Activated B cell treated with CpG ODN at 0.5 μM for 24 hours (primary cell): ENCODE measurements at regions not wholly inside any gene's neighbourhood (a gene's known extent, or its start where the extent isn't known, plus 50 kb on each side); places are given as distances from the start of the nearest gene placed in this dataset.

Experiments used
- ATAC-seq: fragments of 200-7000 bp; cut with Tn5 transposase; one replicate; pipeline ENCODE4 v1.10.0; 2021; ENCODE audit warnings: low read depth, mild to moderate bottlenecking, moderate library complexity
- CTCF ChIA-PET: fragments of 350-600 bp; sonication (Branson Sonifier 250); formaldehyde crosslinking; loops from one replicate; lab custom pipeline; 2021; ENCODE audit warnings: antibody characterized with exemption; lab: Charles Lee
- POLR2A ChIA-PET: fragments of 350-600 bp; sonication (Branson Sonifier 250); formaldehyde crosslinking; loops from one replicate; lab custom pipeline; 2021; ENCODE audit warnings: antibody characterized with exemption; lab: Charles Lee
- DNase-seq: peaks from one replicate; pipeline ENCODE4 v3.0.0; 2022
- H3K27ac Mint-ChIP-seq: one replicate; pipeline ENCODE4 v1.8.0; 2020; ENCODE audit warnings: mixed read lengths
- H3K27me3 Mint-ChIP-seq: one replicate; pipeline ENCODE4 v1.8.0; 2021; ENCODE audit warnings: mixed read lengths
- H3K36me3 Mint-ChIP-seq: one replicate; pipeline ENCODE4 v1.8.0; 2021; ENCODE audit warnings: low read depth, mixed read lengths
- H3K4me1 Mint-ChIP-seq: one replicate; pipeline ENCODE4 v1.8.0; 2021; ENCODE audit warnings: mixed read lengths
- H3K4me3 Mint-ChIP-seq: one replicate; pipeline ENCODE4 v1.8.0; 2020; ENCODE audit warnings: mild to moderate bottlenecking, mixed read lengths
- H3K9me3 Mint-ChIP-seq: one replicate; pipeline ENCODE4 v1.8.0; 2020; ENCODE audit warnings: mixed read lengths
- intact Hi-C: fragments of 100-400 bp; cut with micrococcal nuclease; formaldehyde crosslinking; loops from one replicate; pipeline ENCODE4 v1.15.1; 2024
- TF ChIP-seq, protein P1 (sequence below): fragments of 200-600 bp; IDR thresholded peaks from one replicate; pipeline ENCODE4 v1.8.0; 2022; ENCODE audit warnings: antibody characterized with exemption, mild to moderate bottlenecking

DNA sequence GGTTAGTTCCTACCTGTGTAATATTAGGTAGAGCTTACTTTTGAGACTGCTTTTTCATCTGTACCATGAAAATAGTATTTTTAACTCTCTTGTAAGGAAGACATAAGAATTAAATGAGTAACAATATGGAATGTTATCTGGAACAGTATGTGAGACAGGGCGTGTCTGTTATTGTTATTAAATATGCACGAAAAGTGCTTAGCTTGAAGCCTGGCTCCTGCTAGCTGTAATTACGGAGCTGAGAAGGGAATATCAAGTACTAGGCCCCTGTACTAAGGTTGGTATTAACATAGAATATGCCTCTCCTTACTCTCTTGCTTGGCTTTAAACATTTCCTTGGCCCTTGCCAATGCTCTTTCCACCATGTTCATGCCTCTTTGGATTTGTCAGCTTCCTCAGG is 194.0 kb downstream of the FAM76B start:
- Mint-ChIP-seq H3K4me3 (no peak overlapping the region), H3K27ac (no peak overlapping the region), H3K4me1 (no peaks in the 10 kb centered on the region), H3K27me3 (no peaks in the 10 kb centered on the region), H3K9me3 (no peaks in the 10 kb centered on the region), H3K36me3 (no peaks in the 10 kb centered on the region)
- ChIA-PET POLR2A (no interaction called here), CTCF (interaction anchor here (1.1 kb wide), 1 partner anchor 9 kb away, joined by 3 read pairs; no protein-coding TSS in a partner anchor)
- no peak for ATAC-seq
- DNase-seq: no peak
- intact Hi-C loops: no loop called here
- TF ChIP-seq, protein P1, sequence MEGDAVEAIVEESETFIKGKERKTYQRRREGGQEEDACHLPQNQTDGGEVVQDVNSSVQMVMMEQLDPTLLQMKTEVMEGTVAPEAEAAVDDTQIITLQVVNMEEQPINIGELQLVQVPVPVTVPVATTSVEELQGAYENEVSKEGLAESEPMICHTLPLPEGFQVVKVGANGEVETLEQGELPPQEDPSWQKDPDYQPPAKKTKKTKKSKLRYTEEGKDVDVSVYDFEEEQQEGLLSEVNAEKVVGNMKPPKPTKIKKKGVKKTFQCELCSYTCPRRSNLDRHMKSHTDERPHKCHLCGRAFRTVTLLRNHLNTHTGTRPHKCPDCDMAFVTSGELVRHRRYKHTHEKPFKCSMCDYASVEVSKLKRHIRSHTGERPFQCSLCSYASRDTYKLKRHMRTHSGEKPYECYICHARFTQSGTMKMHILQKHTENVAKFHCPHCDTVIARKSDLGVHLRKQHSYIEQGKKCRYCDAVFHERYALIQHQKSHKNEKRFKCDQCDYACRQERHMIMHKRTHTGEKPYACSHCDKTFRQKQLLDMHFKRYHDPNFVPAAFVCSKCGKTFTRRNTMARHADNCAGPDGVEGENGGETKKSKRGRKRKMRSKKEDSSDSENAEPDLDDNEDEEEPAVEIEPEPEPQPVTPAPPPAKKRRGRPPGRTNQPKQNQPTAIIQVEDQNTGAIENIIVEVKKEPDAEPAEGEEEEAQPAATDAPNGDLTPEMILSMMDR: no peak

DNA sequence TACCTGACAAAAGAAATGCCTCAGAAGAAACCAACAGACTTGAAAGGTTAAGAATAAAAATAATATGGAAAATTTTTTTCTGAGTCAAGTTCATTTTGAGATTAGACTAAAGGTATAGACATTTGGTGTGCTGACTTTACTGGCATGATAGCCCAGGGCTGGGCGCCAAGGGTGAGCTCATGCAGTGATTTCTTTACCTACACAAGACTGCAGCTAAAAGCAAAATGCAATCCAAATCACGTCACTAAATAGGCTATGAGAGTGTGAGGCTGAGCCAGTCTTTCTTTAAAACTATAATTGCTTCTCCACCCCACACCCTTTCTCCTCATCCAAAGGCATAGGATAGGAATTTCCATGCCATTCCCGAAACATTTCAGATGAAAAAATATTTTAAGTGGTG is 196.5 kb downstream of the FAM76B start:
- H3K36me3 Mint-ChIP-seq: no peaks in the 10 kb centered on the region
- H3K27me3 Mint-ChIP-seq: no peaks in the 10 kb centered on the region
- intact Hi-C loops: no loop called here
- H3K27ac Mint-ChIP-seq: no peak overlapping the region
- no peaks in the 10 kb centered on the region for H3K4me1 Mint-ChIP-seq
- H3K4me3 Mint-ChIP-seq: no peak overlapping the region
- no peaks in the 10 kb centered on the region for H3K9me3 Mint-ChIP-seq
- DNase-seq (no peak), ATAC-seq (no peak)
- ChIA-PET POLR2A (no interaction called here), CTCF (no interaction called here)
- TF ChIP-seq, protein P1: no peak

DNA sequence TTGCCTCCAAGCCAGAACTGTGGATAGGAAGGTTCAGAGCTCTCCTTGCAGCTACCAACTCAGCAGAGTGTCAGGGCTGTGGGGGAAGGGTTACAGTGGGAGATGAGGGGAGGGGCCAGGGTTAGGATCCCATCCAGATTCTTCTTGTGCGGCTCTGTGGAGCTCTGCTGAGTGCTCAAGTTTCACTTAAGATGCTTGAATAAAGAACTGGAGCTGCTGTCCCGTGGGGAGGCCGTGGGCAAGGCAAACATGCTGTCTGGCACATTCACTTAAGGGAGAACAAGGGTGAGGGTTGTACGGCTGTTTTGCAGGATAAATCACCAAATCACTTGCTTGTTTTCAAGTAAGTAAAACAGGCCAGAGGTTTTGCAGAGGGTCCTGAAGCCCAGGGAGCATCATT is 197.1 kb downstream of the FAM76B start:
- Mint-ChIP-seq H3K4me1 (no peaks in the 10 kb centered on the region), H3K4me3 (no peak overlapping the region), H3K36me3 (no peaks in the 10 kb centered on the region), H3K9me3 (no peaks in the 10 kb centered on the region), H3K27me3 (no peaks in the 10 kb centered on the region), H3K27ac (no peak overlapping the region)
- ChIA-PET POLR2A (no interaction called here), CTCF (no interaction called here)
- TF ChIP-seq, protein P1: no peak
- ATAC-seq (no peak), DNase-seq (no peak)
- intact Hi-C loops: no loop called here

DNA sequence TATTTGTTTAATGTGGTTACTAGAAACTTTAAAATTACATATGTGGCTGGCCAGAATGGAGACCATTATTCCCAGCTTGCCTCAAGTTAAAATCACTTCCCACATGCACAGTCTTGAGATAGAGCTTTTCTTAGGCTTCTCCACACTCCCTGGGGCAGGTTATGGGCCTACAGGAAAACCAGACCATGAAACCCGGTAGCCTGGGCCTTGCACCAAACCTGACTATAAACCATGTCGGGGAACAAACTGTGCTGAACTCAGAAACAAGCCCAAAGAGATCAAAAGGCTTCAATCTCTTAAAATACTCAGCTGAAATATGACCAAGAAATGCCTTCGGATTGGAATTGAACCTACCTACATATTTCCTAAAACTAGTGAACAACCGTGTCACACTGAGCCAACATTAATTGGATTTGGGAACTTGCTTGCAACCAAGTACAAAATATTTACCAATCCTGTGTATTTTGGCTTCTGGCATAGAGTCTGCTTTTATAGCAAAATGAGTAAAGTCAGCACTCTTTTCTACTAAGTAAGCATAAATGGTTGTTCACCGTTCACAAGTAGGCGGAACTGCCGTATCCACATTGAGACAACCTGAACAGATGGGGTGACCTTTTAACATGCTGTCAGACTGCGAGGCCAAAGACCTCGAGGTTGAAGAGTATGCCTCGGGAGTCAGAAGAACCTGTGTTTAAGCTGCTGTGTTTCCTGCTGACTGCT is 199.5 kb downstream of the FAM76B start:
- H3K4me3 Mint-ChIP-seq: no peak overlapping the region
- ChIA-PET POLR2A (no interaction called here), CTCF (no interaction called here)

DNA sequence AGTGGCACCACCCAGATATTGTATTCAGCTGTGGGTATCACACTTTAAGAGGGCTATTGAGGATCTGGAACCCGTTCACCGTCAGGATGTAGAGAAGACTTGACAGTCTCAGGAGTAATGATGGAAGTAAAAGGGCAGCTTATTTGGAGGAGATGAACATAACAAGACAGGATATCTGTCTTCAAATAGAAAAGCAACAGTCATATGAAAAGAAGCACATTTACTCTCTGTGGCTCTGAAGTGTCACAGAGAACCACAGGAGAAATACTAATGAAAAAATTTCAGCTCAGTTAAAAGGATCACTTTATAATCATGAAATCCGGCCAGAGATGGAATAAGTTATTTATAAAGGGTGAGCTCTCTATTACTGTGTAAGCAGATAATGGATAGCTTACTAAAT is 200.8 kb downstream of the FAM76B start:
- no peaks in the 10 kb centered on the region for H3K9me3 Mint-ChIP-seq
- POLR2A ChIA-PET: no interaction called here
- no peaks in the 10 kb centered on the region for H3K36me3 Mint-ChIP-seq
- no peak overlapping the region for H3K4me3 Mint-ChIP-seq
- CTCF ChIA-PET: interaction anchor here (1.1 kb wide), 1 partner anchor 30 kb away, joined by 3 read pairs; no protein-coding TSS in a partner anchor
- peaks cover 5% of the 10 kb centered on the region for H3K4me1 Mint-ChIP-seq
- no peak for DNase-seq
- H3K27me3 Mint-ChIP-seq: no peaks in the 10 kb centered on the region
- TF ChIP-seq, protein P1: no peak
- no peak overlapping the region for H3K27ac Mint-ChIP-seq
- intact Hi-C loops: no loop called here
- no peak for ATAC-seq

More for the DNA sequence above, 199.5 kb downstream of the FAM76B start:
- Mint-ChIP-seq H3K36me3 (no peaks in the 10 kb centered on the region), H3K4me1 (no peaks in the 10 kb centered on the region), H3K27me3 (no peaks in the 10 kb centered on the region), H3K27ac (no peak overlapping the region), H3K9me3 (no peaks in the 10 kb centered on the region)
- TF ChIP-seq, protein P1: no peak
- DNase-seq (no peak), ATAC-seq (no peak)
- intact Hi-C loops: no loop called here
